Kidney (tissue), 13 donors: ENCODE measurements at regions not wholly inside any gene's neighbourhood (a gene's known extent, or its start where the extent isn't known, plus 50 kb on each side); places are given as distances from the start of the nearest gene placed in this dataset.

Experiments
- DNase-seq, 5 donors: peaks; one replicate each; pipeline ENCODE4 v3.0.0-alpha.2; 2013 to 2020
- FAIRE-seq: peaks from 2 replicates; lab custom pipeline; 2012; peaks lifted over from hg19 to GRCh38; lab: Jason Lieb, UNC
- H3K27ac ChIP-seq, 2 donors: one replicate each; pipeline ENCODE4 v1.7.0; 2013; ENCODE audit warnings: low read depth in 2 of 2, low read length in 2 of 2, inconsistent platforms in 1 of 2
- H3K27me3 ChIP-seq: one replicate; pipeline ENCODE4 v1.7.1; 2013; ENCODE audit warnings: low read length, inconsistent platforms; ENCODE audit not compliant: control insufficient read depth, insufficient read depth
- H3K36me3 ChIP-seq, 3 donors: one replicate each; pipeline versions ENCODE4 v1.7.0 to v1.7.1; 2013; ENCODE audit warnings: low read length in 3 of 3, control low read depth in 1 of 3, inconsistent platforms in 1 of 3; ENCODE audit not compliant: insufficient read depth in 3 of 3, control insufficient read depth in 2 of 3
- H3K4me1 ChIP-seq, 3 donors: one replicate each; pipeline versions ENCODE4 v1.7.0 to v1.7.1; 2013; ENCODE audit warnings: low read length in 3 of 3, inconsistent platforms in 1 of 3, low read depth in 1 of 3; ENCODE audit not compliant: control insufficient read depth in 2 of 3, insufficient read depth in 2 of 3
- H3K4me3 ChIP-seq, 3 donors: one replicate each; pipeline versions ENCODE4 v1.7.0 to v1.8.1; 2013; ENCODE audit warnings: low read length in 3 of 3, control low read depth in 1 of 3, inconsistent platforms in 1 of 3
- H3K9ac ChIP-seq, 3 donors: one replicate each; pipeline versions ENCODE4 v1.7.0 to v1.7.1; 2013; ENCODE audit warnings: low read length in 3 of 3, control low read depth in 1 of 3, inconsistent platforms in 1 of 3
- H3K9me3 ChIP-seq, 3 donors: one replicate each; pipeline versions ENCODE4 v1.7.0 to v1.7.1; 2013; ENCODE audit warnings: low read length in 3 of 3, control low read depth in 1 of 3, inconsistent platforms in 1 of 3; ENCODE audit not compliant: control insufficient read depth in 2 of 3, insufficient read depth in 1 of 3
- intact Hi-C: fragments of 100-400 bp; cut with DNase I; formaldehyde crosslinking; loops from one replicate; pipeline ENCODE4 v1.11.1; 2022
- TF ChIP-seq, protein P1 (sequence below): IDR thresholded peaks from 3 replicates; pipeline ENCODE4 v1.5.1; 2012; ENCODE audit warnings: mild to moderate bottlenecking, moderate library complexity, borderline replicate concordance; ENCODE audit not compliant: insufficient read depth; ENCODE audit errors: extremely low read depth
- donor health status: control.
- donor health status: control.
- donor health status: control.
- donor health status: control.
- donor health status: control.
- donor health status: DM: yes; HTN: yes; CAD: no.
- donor health status: Normal renal cell carcinoma (clear cell type).

- no peaks in the 10 kb centered on the region for H3K9me3 ChIP-seq
- intact Hi-C loops: no loop called here
- no peak overlapping the region for H3K4me3 ChIP-seq
- TF ChIP-seq, protein P1, sequence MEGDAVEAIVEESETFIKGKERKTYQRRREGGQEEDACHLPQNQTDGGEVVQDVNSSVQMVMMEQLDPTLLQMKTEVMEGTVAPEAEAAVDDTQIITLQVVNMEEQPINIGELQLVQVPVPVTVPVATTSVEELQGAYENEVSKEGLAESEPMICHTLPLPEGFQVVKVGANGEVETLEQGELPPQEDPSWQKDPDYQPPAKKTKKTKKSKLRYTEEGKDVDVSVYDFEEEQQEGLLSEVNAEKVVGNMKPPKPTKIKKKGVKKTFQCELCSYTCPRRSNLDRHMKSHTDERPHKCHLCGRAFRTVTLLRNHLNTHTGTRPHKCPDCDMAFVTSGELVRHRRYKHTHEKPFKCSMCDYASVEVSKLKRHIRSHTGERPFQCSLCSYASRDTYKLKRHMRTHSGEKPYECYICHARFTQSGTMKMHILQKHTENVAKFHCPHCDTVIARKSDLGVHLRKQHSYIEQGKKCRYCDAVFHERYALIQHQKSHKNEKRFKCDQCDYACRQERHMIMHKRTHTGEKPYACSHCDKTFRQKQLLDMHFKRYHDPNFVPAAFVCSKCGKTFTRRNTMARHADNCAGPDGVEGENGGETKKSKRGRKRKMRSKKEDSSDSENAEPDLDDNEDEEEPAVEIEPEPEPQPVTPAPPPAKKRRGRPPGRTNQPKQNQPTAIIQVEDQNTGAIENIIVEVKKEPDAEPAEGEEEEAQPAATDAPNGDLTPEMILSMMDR: no peak
- H3K9ac ChIP-seq: no peak overlapping the region
- no peaks in the 10 kb centered on the region for H3K4me1 ChIP-seq
- H3K36me3 ChIP-seq: no peaks in the 10 kb centered on the region
- DNase-seq (no peak), FAIRE-seq (no peak)
- H3K27ac ChIP-seq: no peak overlapping the region
- H3K27me3 ChIP-seq: no peaks in the 10 kb centered on the region
Observed at GRCh38 chr14:40574780-40575179, 1031.9 kb upstream of the LRFN5 start.

- FAIRE-seq: no peak
- TF ChIP-seq, protein P1: no peak
Observed at GRCh38 chr14:40525314-40525713, 1081.4 kb upstream of the LRFN5 start.

GRCh38 chr14:40523123-40523522 is 1083.6 kb upstream of the LRFN5 start:
- no peak overlapping the region for H3K4me3 ChIP-seq
- no peaks in the 10 kb centered on the region for H3K4me1 ChIP-seq
- no peak for FAIRE-seq
- H3K9ac ChIP-seq: no peak overlapping the region
- DNase-seq: peak in 1 of 5 donors; percentile 4
- no peaks in the 10 kb centered on the region for H3K36me3 ChIP-seq
- H3K9me3 ChIP-seq: no peaks in the 10 kb centered on the region
- no peaks in the 10 kb centered on the region for H3K27me3 ChIP-seq
- TF ChIP-seq, protein P1: no peak
- H3K27ac ChIP-seq: no peak overlapping the region
- intact Hi-C loops: no loop called here

More at GRCh38 chr14:40525314-40525713, 1081.4 kb upstream of the LRFN5 start:
- no peaks in the 10 kb centered on the region for H3K36me3 ChIP-seq
- H3K4me3 ChIP-seq: no peak overlapping the region
- H3K9ac ChIP-seq: no peak overlapping the region
- H3K27ac ChIP-seq: no peak overlapping the region
- intact Hi-C loops: no loop called here
- no peak for DNase-seq
- no peaks in the 10 kb centered on the region for H3K4me1 ChIP-seq
- no peaks in the 10 kb centered on the region for H3K9me3 ChIP-seq
- H3K27me3 ChIP-seq: no peaks in the 10 kb centered on the region

DNA sequence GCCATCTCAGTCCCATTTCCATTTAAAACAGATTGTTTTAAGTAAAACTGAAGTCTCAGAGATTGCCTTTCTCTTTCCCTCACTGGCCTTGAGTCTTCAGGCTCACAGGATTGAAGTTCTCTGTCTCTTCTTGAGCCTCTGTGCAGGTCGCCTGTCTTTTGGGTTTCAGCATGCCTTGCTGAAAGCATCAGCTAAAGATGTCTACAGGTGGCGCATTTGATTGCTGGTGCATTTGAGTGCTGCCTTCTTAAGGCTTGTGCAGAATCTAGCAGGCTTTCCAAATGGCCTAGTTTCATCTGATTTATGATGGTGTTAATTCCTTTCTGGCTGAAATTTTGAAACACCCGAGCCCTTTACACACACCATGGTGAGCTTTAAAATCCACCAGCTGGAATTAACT is 1062.2 kb upstream of the FBXO33 start:
- H3K36me3 ChIP-seq: no peaks in the 10 kb centered on the region
- TF ChIP-seq, protein P1: no peak
- H3K9me3 ChIP-seq: no peaks in the 10 kb centered on the region
- H3K27ac ChIP-seq: no peak overlapping the region
- H3K4me1 ChIP-seq: no peaks in the 10 kb centered on the region
- no peak overlapping the region for H3K9ac ChIP-seq
- FAIRE-seq (no peak), DNase-seq (peak in 1 of 5 donors; percentile 13)
- intact Hi-C loops: no loop called here
- H3K27me3 ChIP-seq: no peaks in the 10 kb centered on the region
- H3K4me3 ChIP-seq: no peak overlapping the region
